Hematopoietic multipotent progenitor cell treated with erythropoietin and hydrocortisone succinate and interleukin-3 and kit ligand, for 4 days (in vitro differentiated cells): ENCODE measurements at regions not wholly inside any gene's neighbourhood (a gene's known extent, or its start where the extent isn't known, plus 50 kb on each side); places are given as distances from the start of the nearest gene placed in this dataset.

ENCODE experiments used
- DNase-seq: peaks from one replicate; pipeline ENCODE4 v3.0.0-alpha.2; 2015

- no peak for DNase-seq
Observed at GRCh38 chr1:147466543-147466942, 74.8 kb upstream of the BCL9 start.

DNA sequence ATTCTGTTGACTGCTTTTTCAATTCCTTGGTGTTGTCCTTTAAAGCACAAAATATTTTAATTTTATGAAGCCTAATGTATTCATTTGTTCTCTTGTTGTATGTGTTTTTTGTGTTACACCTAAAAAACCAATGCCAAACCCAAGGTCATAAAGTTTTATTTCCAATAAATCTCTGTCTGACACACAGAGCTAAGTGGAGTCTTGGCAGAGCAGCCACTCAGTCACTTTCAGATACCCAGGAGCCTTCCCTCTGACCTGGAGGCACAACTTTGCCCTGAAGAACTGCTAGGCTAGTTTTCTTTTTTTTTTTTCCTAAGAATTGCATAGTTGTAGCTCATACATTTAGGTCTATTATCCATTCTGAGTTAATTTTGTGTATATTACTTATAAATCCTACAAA lies 71.2 kb upstream of the BCL9 start:
- no peak for DNase-seq

DNA sequence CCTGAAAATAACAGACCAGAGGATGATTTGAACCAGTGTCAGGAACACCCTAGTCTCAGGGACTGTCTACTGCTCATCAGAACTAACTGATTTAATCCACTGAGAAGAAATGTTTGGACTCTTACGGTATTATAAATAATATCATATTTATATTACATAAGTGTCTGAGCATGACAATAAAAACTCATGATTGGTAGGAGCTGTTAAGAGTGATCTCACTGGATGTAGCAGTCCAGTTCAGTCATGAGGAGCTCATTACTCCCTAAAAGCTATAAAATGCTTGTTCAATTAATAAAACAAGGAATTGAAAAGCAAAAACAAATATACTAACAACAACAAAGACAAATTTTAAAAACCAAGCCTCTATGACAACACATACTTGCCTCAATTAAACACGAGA lies 68.8 kb upstream of the BCL9 start:
- no peak for DNase-seq

DNA sequence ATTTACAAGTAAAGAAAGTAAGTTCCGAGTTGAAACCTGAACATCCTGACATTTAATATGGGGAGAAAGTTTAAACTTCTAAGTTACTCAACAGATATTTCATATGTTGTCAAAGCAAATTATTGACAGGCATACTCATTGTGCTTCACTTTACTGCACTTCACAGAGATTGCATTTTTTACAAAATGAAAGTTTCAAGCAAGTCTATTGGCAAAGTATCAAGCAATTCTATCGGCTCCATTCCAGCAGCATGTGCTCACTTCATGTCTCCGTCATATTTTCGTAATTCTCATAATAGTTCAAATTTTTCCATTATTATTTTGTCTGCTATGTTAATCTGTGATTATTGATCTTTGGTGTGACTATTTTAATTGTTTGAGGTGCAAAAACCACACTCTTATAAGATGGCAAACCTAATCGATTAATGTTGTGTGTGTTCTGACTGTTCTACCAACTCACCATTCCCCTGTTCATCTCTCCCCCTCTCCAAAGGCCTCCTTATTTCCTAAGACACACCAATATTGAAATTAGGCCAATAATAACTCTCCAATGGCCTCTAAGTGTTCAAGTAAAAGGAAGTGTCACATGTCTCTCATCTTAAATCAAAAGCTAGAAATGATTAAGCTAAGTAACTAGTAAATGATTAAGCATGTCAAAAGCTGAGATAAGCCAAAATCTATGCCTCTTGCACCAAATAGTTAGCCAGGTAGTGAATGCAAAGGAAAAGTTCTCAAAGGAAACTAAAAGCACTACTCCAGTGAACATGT lies 68.2 kb upstream of the BCL9 start:
- DNase-seq: no peak

DNA sequence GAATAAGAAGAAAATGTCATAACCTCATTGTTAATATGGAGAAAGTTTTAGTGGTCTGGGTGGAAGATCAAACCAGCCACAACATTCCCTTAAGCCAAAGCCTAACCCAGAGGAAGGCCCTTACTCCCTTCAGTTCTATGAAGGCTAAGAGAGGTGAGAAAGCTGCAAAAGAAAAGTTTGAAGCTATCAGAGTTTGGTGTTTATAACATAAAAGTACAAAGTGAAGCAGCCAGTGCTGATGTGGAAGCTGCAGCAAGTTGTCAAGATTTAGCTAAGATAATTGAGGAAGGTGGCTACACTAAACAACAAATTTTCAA lies 67.6 kb upstream of the BCL9 start:
- no peak for DNase-seq

GRCh38 chr1:147475488-147475887 lies 65.8 kb upstream of the BCL9 start:
- no peak for DNase-seq

DNA sequence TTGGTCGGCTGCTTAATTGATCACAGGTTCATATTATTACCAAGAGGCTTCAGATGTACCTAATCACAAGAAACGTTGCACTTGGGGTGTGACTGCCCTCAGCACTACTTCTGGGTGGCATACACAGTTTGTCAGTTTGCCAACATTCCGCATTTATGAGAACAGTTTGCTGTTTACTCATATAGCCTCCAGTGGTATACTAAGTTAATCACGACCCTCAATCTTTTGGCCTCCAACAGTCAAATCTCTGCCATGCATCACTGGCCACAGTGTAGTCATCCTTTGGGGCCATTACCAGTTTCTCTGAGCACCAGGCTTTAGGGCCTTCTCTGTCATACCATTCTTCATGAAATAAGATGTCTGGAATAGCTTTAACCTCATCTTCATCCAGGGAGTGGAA lies 62.8 kb upstream of the BCL9 start:
- no peak for DNase-seq

DNA sequence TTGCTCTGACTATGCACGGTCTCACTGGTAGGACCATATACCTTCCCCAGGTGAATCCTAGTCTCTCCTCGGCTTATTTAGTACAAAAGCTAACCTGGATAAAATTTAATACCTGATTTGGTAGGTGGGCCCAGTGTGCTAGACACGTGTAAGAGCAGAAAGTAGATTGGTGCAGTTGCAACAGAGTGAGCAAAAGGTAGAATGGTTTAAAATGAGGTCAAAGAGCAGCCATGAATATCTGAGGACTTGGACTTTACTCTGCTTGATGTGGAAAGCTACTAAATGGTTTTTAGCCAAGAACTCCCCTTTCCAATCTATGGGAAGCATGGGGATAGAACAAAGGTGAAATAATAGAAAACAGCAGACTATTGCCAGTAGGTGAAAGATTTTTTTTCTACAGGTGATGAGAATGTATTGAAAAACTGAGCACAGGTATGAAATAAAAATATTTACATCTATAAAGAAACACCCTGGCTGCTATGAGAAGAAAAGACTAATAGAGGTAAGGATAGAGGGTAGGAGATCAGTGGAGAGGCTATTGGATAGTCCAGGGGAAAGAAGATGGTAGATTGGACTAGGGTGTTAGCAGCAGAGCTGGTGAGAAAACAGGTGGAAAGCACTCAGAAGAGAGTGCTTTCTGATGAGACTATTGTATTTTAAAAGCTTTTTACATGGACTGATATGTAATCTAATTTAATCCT lies 61.3 kb upstream of the BCL9 start:
- DNase-seq: no peak

- no peak for DNase-seq
Observed at GRCh38 chr1:147480565-147480935, 60.8 kb upstream of the BCL9 start.

GRCh38 chr1:147486876-147487656 lies 54.2 kb upstream of the BCL9 start:
- DNase-seq: peak; percentile 23

- DNase-seq: no peak
Observed at GRCh38 chr1:147491098-147491497, 50.2 kb upstream of the BCL9 start.
